ENCODE measurements at regions not wholly inside any gene's neighbourhood (a gene's known extent, or its start where the extent isn't known, plus 50 kb on each side); places are given as distances from the start of the nearest gene placed in this dataset.
"Not testable (repeated sequence)": the region's sequence is repeated elsewhere in the genome, so short reads cannot be mapped to it uniquely, and the experiment has no call there.

- no peak for TF ChIP-seq CTCF (IDR thresholded peaks at IDR 0.05; ENCODE audit: insufficient read depth, low read length, severe bottlenecking)
- DNase-seq (ENCODE audit: low read depth) (no peak), FAIRE-seq (no peak)
- Histone ChIP-seq H3K27me3 (ENCODE audit: control insufficient read depth, insufficient read depth, low read length) (no peaks in the 10 kb centered on the region), H3K36me3 (ENCODE audit: control insufficient read depth, insufficient read depth, low read length) (no peaks in the 10 kb centered on the region), H3K4me3 (ENCODE audit: low read depth, low read length) (no peak overlapping the region)
Measured at GRCh38 chr3:187507905-187508304, 139.7 kb downstream of the RTP4 start.

- DNase-seq (ENCODE audit: low read depth) (peak; percentile 37), FAIRE-seq (no peak)
- Histone ChIP-seq H3K27me3 (ENCODE audit: control insufficient read depth, insufficient read depth, low read length) (no peaks in the 10 kb centered on the region), H3K4me3 (ENCODE audit: low read depth, low read length) (no peak overlapping the region), H3K36me3 (ENCODE audit: control insufficient read depth, insufficient read depth, low read length) (no peaks in the 10 kb centered on the region)
- TF ChIP-seq CTCF (IDR thresholded peaks at IDR 0.05; ENCODE audit: insufficient read depth, low read length, severe bottlenecking) = no peak
Measured at GRCh38 chr3:187507266-187507665, 139.1 kb downstream of the RTP4 start.

- no peak for FAIRE-seq
- H3K27me3 ChIP-seq (ENCODE audit: control insufficient read depth, insufficient read depth, low read length) = no peaks in the 10 kb centered on the region
- no peak for TF ChIP-seq CTCF (IDR thresholded peaks at IDR 0.05; ENCODE audit: insufficient read depth, low read length, severe bottlenecking)
- DNase-seq (ENCODE audit: low read depth) = no peak
- H3K4me3 ChIP-seq (ENCODE audit: low read depth, low read length) = no peak overlapping the region
- no peaks in the 10 kb centered on the region for H3K36me3 ChIP-seq (ENCODE audit: control insufficient read depth, insufficient read depth, low read length)
Measured at GRCh38 chr3:187504435-187504834, 136.2 kb downstream of the RTP4 start.

- no peak for DNase-seq (ENCODE audit: low read depth)
- no peak for TF ChIP-seq CTCF (IDR thresholded peaks at IDR 0.05; ENCODE audit: insufficient read depth, low read length, severe bottlenecking)
- no peaks in the 10 kb centered on the region for H3K36me3 ChIP-seq (ENCODE audit: control insufficient read depth, insufficient read depth, low read length)
- no peak for FAIRE-seq
- no peaks in the 10 kb centered on the region for H3K27me3 ChIP-seq (ENCODE audit: control insufficient read depth, insufficient read depth, low read length)
- no peak overlapping the region for H3K4me3 ChIP-seq (ENCODE audit: low read depth, low read length)
Measured at GRCh38 chr3:187498211-187498724, 130.1 kb downstream of the RTP4 start.

GRCh38 chr3:187497052-187497451 is 128.9 kb downstream of the RTP4 start:
- TF ChIP-seq CTCF (IDR thresholded peaks at IDR 0.05; ENCODE audit: insufficient read depth, low read length, severe bottlenecking) = no peak
- H3K4me3 ChIP-seq (ENCODE audit: low read depth, low read length) = no peak overlapping the region
- FAIRE-seq (no peak), DNase-seq (ENCODE audit: low read depth) (no peak)
- no peaks in the 10 kb centered on the region for H3K36me3 ChIP-seq (ENCODE audit: control insufficient read depth, insufficient read depth, low read length)
- H3K27me3 ChIP-seq (ENCODE audit: control insufficient read depth, insufficient read depth, low read length) = no peaks in the 10 kb centered on the region

GRCh38 chr3:187494056-187494455 is 125.9 kb downstream of the RTP4 start:
- H3K4me3 ChIP-seq (ENCODE audit: low read depth, low read length); H3K36me3 ChIP-seq (ENCODE audit: control insufficient read depth, insufficient read depth, low read length); FAIRE-seq; DNase-seq (ENCODE audit: low read depth); H3K27me3 ChIP-seq (ENCODE audit: control insufficient read depth, insufficient read depth, low read length): not testable (repeated sequence)
